Astrocyte of the cerebellum (primary cell): ENCODE measurements at regions not wholly inside any gene's neighbourhood (a gene's known extent, or its start where the extent isn't known, plus 50 kb on each side); places are given as distances from the start of the nearest gene placed in this dataset.
"Not testable (repeated sequence)": the region's sequence is repeated elsewhere in the genome, so short reads cannot be mapped to it uniquely, and the experiment has no call there.

Experiments
- DNase-seq: peaks from one replicate; pipeline ENCODE4 v3.0.0-alpha.2; 2011; ENCODE audit warnings: low read depth
- H3K4me3 ChIP-seq: 2 replicates; pipeline ENCODE4 v1.5.1; 2011; ENCODE audit warnings: mild to moderate bottlenecking, low read depth, low read length, moderate library complexity
- CTCF ChIP-seq: IDR thresholded peaks from 2 replicates; pipeline ENCODE4 v1.5.1; 2012; ENCODE audit warnings: low read length, low read depth, moderate library complexity, mild to moderate bottlenecking; ENCODE audit errors: missing control alignments
- in situ Hi-C: cut with HindIII; loops from 2 replicates; pipeline ENCODE4 v1.10.0; 2017; ENCODE audit warnings: low sequenced_read_pairs

GRCh38 chr5:152061095-152061494, 136.4 kb upstream of the GLRA1 start:
- DNase-seq, result no peak
- TF ChIP-seq CTCF, result no peak
- H3K4me3 ChIP-seq, result no peak overlapping the region
- in situ Hi-C loops, result no loop called here

- H3K4me3 ChIP-seq, result no peak overlapping the region
- in situ Hi-C loops, result no loop called here
- no peak for TF ChIP-seq CTCF
- no peak for DNase-seq
Observed at GRCh38 chr5:152058267-152058666, 133.6 kb upstream of the GLRA1 start.

- TF ChIP-seq CTCF, result no peak
- DNase-seq, result no peak
- H3K4me3 ChIP-seq, result no peak overlapping the region
- in situ Hi-C loops, result no loop called here
Observed at GRCh38 chr5:152056931-152057330, 132.3 kb upstream of the GLRA1 start.

- no peak for TF ChIP-seq CTCF
- in situ Hi-C loops, result no loop called here
- H3K4me3 ChIP-seq, result no peak overlapping the region
- no peak for DNase-seq
Observed at GRCh38 chr5:152052470-152052869, 127.8 kb upstream of the GLRA1 start.

- no peak for TF ChIP-seq CTCF
- in situ Hi-C loops, result no loop called here
- H3K4me3 ChIP-seq, result no peak overlapping the region
- DNase-seq, result no peak
Observed at GRCh38 chr5:152051499-152052454, 127.1 kb upstream of the GLRA1 start.

- no peak for DNase-seq
- no peak overlapping the region for H3K4me3 ChIP-seq
- TF ChIP-seq CTCF, result no peak
- in situ Hi-C loops, result no loop called here
Observed at GRCh38 chr5:152046361-152046760, 121.7 kb upstream of the GLRA1 start.

GRCh38 chr5:152038856-152039255, 114.2 kb upstream of the GLRA1 start:
- in situ Hi-C loops, DNase-seq, H3K4me3 ChIP-seq: not testable (repeated sequence)

- in situ Hi-C loops, H3K4me3 ChIP-seq, DNase-seq: not testable (repeated sequence)
Observed at GRCh38 chr5:152026328-152027024, 101.8 kb upstream of the GLRA1 start.
